Kidney (tissue), 13 donors: ENCODE measurements at regions not wholly inside any gene's neighbourhood (a gene's known extent, or its start where the extent isn't known, plus 50 kb on each side); places are given as distances from the start of the nearest gene placed in this dataset.
A peak's percentile ranks its signal among the peaks of the same experiment; 100 is the strongest.

Experiments used
- DNase-seq, 5 donors: peaks; one replicate each; pipeline ENCODE4 v3.0.0-alpha.2; 2013 to 2020
- FAIRE-seq: peaks from 2 replicates; lab custom pipeline; 2012; peaks lifted over from hg19 to GRCh38; lab: Jason Lieb, UNC
- H3K27ac ChIP-seq, 2 donors: one replicate each; pipeline ENCODE4 v1.7.0; 2013; ENCODE audit warnings: low read depth in 2 of 2, low read length in 2 of 2, inconsistent platforms in 1 of 2
- H3K27me3 ChIP-seq: one replicate; pipeline ENCODE4 v1.7.1; 2013; ENCODE audit warnings: low read length, inconsistent platforms; ENCODE audit not compliant: control insufficient read depth, insufficient read depth
- H3K36me3 ChIP-seq, 3 donors: one replicate each; pipeline versions ENCODE4 v1.7.0 to v1.7.1; 2013; ENCODE audit warnings: low read length in 3 of 3, control low read depth in 1 of 3, inconsistent platforms in 1 of 3; ENCODE audit not compliant: insufficient read depth in 3 of 3, control insufficient read depth in 2 of 3
- H3K4me1 ChIP-seq, 3 donors: one replicate each; pipeline versions ENCODE4 v1.7.0 to v1.7.1; 2013; ENCODE audit warnings: low read length in 3 of 3, inconsistent platforms in 1 of 3, low read depth in 1 of 3; ENCODE audit not compliant: control insufficient read depth in 2 of 3, insufficient read depth in 2 of 3
- H3K4me3 ChIP-seq, 3 donors: one replicate each; pipeline versions ENCODE4 v1.7.0 to v1.8.1; 2013; ENCODE audit warnings: low read length in 3 of 3, control low read depth in 1 of 3, inconsistent platforms in 1 of 3
- H3K9ac ChIP-seq, 3 donors: one replicate each; pipeline versions ENCODE4 v1.7.0 to v1.7.1; 2013; ENCODE audit warnings: low read length in 3 of 3, control low read depth in 1 of 3, inconsistent platforms in 1 of 3
- H3K9me3 ChIP-seq, 3 donors: one replicate each; pipeline versions ENCODE4 v1.7.0 to v1.7.1; 2013; ENCODE audit warnings: low read length in 3 of 3, control low read depth in 1 of 3, inconsistent platforms in 1 of 3; ENCODE audit not compliant: control insufficient read depth in 2 of 3, insufficient read depth in 1 of 3
- CTCF ChIP-seq: IDR thresholded peaks from 3 replicates; pipeline ENCODE4 v1.5.1; 2012; ENCODE audit warnings: mild to moderate bottlenecking, moderate library complexity, borderline replicate concordance; ENCODE audit not compliant: insufficient read depth; ENCODE audit errors: extremely low read depth
- intact Hi-C: fragments of 100-400 bp; cut with DNase I; formaldehyde crosslinking; loops from one replicate; pipeline ENCODE4 v1.11.1; 2022
- donor health status: control.
- donor health status: control.
- donor health status: control.
- donor health status: control.
- donor health status: control.
- donor health status: DM: yes; HTN: yes; CAD: no.
- donor health status: Normal renal cell carcinoma (clear cell type).

GRCh38 chr15:94749811-94750617 is 518.7 kb downstream of the MCTP2 start:
- Histone ChIP-seq H3K9ac (no peak overlapping the region), H3K9me3 (no peaks in the 10 kb centered on the region), H3K36me3 (no peaks in the 10 kb centered on the region), H3K4me3 (no peak overlapping the region), H3K27ac (no peak overlapping the region), H3K4me1 (no peaks in the 10 kb centered on the region), H3K27me3 (no peaks in the 10 kb centered on the region)
- FAIRE-seq (no peak), DNase-seq (peak in 3 of 5 donors; percentile 12 to 85 (median 51))
- no peak for TF ChIP-seq CTCF
- intact Hi-C loops = no loop called here

- no peaks in the 10 kb centered on the region for H3K4me1 ChIP-seq
- H3K27ac ChIP-seq = no peak overlapping the region
- no peak for DNase-seq
- H3K36me3 ChIP-seq = no peaks in the 10 kb centered on the region
- no peak for TF ChIP-seq CTCF
- no peak for FAIRE-seq
- no peaks in the 10 kb centered on the region for H3K27me3 ChIP-seq
- no peaks in the 10 kb centered on the region for H3K9me3 ChIP-seq
- no peak overlapping the region for H3K9ac ChIP-seq
- no peak overlapping the region for H3K4me3 ChIP-seq
- intact Hi-C loops = no loop called here
Measured at GRCh38 chr15:94760348-94760747, 529.0 kb downstream of the MCTP2 start.

GRCh38 chr15:94761574-94761973 is 530.2 kb downstream of the MCTP2 start:
- intact Hi-C loops = no loop called here
- Histone ChIP-seq H3K27me3 (no peaks in the 10 kb centered on the region), H3K36me3 (no peaks in the 10 kb centered on the region), H3K27ac (no peak overlapping the region), H3K9ac (no peak overlapping the region), H3K4me3 (no peak overlapping the region), H3K9me3 (no peaks in the 10 kb centered on the region), H3K4me1 (no peaks in the 10 kb centered on the region)
- no peak for TF ChIP-seq CTCF
- FAIRE-seq = no peak
- no peak for DNase-seq

- DNase-seq (no peak), FAIRE-seq (no peak)
- Histone ChIP-seq H3K4me1 (no peaks in the 10 kb centered on the region), H3K9me3 (no peaks in the 10 kb centered on the region), H3K36me3 (no peaks in the 10 kb centered on the region), H3K27me3 (no peaks in the 10 kb centered on the region), H3K4me3 (no peak overlapping the region), H3K27ac (no peak overlapping the region), H3K9ac (no peak overlapping the region)
- no peak for TF ChIP-seq CTCF
- intact Hi-C loops = no loop called here
Measured at GRCh38 chr15:94769089-94769488, 537.7 kb downstream of the MCTP2 start.
